Mucosa of gallbladder (tissue), 1 donor: ENCODE measurements at regions not wholly inside any gene's neighbourhood (a gene's known extent, or its start where the extent isn't known, plus 50 kb on each side); places are given as distances from the start of the nearest gene placed in this dataset.

ENCODE experiments used
- DNase-seq: peaks from one replicate; pipeline ENCODE4 v3.0.0-alpha.2; 2020; ENCODE audit warnings: low spot score
- donor health status: DM: no; HTN: no; CAD: no.

DNA sequence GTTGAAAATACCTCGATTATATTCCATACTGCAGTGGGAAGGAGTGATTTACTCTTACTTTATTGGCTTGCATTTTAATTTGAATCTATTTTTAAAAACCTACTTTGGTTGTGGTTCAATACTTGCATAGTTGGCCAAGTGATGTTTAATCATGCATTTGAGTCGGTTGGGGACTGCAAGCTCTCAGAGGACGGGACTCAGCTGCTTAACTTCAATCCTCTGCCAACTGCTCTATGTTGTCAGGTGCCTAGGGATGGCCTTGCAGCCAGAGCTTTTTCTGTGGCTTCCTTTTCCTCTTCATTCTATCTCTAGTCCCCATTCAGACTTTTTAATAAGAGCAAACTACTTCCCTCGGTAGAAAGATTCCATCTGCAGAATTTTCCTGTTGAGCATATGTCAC is 53.4 kb upstream of the KRR1 start:
- no peak for DNase-seq

- no peak for DNase-seq
These were observed 53.0 kb upstream of the KRR1 start for GRCh38 chr12:75564398-75564797.

DNA sequence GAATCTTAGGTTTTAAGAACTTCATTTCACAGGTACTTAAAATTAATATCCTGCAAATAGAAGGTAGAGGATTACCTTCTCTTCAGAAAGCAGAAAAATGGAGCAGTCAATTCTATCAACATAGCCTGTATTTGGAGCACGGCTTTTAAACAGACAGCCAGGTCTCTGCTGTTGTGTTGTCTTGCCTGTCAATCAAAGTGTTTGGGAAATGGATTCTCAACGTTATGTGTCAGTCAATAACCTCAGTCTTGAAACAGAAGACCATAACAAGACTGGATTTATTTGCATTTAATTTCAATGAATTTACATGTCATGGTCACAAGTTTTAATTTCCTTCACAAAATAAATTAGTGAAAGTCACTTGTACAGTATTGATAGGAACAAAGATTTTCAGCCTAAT is 51.9 kb upstream of the KRR1 start:
- DNase-seq: no peak

DNA sequence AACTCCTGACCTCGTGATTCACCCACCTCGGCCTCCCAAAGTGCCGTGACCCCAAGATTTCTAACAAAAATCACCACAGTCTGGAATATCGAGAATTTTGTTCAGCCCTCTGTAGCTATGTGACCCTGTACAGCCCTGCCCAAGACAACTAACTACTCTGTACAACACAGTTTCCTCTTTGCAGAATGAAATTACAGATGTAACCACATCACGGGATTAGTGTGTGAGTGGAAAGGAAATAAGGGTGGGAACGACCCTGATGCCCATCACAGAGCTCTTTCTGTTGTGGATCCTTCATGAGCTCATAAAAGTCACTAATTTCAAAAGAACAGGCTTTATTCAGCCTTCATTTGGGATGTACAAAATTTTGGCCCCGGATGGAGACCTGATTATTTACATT is 50.5 kb upstream of the KRR1 start:
- no peak for DNase-seq
